SKM-1 treated with dmso at 0.1 percent for 144 hours (cell line): ENCODE measurements at regions not wholly inside any gene's neighbourhood (a gene's known extent, or its start where the extent isn't known, plus 50 kb on each side); places are given as distances from the start of the nearest gene placed in this dataset.
A peak's percentile ranks its signal among the peaks of the same experiment; 100 is the strongest.
"Not testable (repeated sequence)": the region's sequence is repeated elsewhere in the genome, so short reads cannot be mapped to it uniquely, and the experiment has no call there.

ENCODE experiments used
- DNase-seq: peaks from one replicate; lab custom pipeline; 2025; ENCODE audit not compliant: unreplicated experiment; lab: John Stamatoyannopoulos, UW

DNA sequence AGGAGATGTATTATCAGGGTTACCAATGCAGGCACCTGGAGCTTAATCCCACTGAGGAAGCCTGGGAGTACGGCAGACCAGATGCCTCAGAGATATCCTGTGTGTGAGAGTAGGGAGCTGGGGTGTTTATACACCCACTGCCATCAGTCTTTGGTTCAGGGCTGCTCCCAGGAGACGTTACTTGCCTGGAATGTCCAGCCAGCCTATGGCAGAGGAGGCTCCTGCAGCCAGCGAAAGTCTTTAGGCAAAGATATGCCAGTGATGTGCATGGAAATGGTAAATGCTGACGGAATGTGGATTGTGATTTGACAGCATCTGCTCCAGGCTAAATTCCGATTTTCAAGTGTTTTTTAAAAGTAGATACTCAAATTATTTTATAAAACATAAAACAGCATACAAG lies 282.0 kb downstream of the BTBD3 start:
- DNase-seq: no peak

DNA sequence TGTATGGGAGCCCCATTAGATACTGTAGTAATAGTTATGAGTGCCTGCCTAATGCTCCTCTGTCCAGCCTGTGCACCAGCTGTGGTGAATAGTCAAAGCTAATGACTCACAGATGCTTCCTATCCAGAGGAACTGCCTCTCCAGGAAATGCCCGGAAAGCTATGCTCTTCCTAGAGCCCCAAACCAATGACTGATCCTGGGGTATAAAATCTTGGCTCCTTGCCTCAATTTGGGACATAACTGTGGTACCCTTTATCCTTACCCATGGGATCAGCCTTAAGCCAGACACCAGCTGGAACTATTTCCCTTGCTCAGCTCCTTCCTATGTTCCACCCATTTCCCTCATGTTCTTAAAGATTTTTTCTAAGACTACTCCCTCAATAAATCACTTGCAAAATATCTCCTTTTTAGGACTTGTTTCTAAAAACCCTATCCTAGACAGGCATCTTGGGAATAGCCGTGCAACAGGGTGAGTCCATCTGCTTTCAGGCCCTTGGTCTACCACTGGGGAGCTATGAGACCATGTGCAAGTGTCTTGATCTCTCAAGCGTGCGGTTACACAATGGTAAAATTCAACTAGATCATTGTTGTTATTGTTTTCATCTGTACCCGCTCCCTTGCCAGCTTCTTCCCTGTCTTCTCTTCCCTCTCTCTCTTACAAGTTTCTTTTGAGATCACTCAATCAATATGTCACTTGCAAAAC lies 283.7 kb downstream of the BTBD3 start:
- DNase-seq: no peak

- no peak for DNase-seq
Observed at GRCh38 chr20:12203399-12203798, 285.7 kb downstream of the BTBD3 start.

DNA sequence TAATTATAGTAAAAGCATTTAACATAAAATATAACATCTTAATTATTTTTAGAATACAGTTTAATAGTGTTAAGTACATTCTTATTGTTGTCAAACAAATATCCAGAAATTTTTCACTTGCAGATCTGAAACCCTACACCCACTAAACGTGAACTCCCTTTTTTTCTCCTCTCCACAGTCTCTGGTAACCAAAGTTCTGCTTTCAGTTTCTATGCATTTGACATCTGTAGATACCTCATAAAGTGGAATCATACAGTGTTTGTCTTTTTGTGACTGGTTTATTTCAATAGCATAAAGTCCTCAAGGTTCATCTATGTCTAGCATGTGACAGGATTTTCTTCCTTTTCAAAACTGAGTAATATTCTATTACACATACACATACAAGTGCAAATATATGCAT lies 286.3 kb downstream of the BTBD3 start:
- DNase-seq: no peak

DNA sequence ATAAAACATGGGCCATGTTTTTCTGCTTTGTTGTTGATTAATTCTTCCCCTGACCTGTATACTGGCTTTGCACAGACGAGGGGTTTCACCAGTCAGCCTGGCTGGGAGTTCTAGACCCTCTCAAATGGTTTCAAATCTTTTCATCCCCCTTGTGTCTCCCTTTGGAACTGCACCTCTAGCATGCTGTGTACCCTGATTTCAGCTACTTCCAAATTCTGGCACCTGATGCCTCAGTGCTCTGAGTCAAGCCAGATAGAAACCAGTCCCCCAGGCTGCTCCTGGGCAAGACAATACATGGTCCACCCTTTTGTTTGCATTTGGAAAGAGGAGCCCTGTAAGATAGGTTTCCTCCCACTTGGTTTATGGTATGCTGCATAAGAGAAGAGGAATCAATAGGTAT lies 290.2 kb downstream of the BTBD3 start:
- peak; percentile 13 for DNase-seq

- no peak for DNase-seq
Observed at GRCh38 chr20:12210591-12210990, 292.9 kb downstream of the BTBD3 start.

- no peak for DNase-seq
Observed at GRCh38 chr20:12211361-12211760, 293.7 kb downstream of the BTBD3 start.

DNA sequence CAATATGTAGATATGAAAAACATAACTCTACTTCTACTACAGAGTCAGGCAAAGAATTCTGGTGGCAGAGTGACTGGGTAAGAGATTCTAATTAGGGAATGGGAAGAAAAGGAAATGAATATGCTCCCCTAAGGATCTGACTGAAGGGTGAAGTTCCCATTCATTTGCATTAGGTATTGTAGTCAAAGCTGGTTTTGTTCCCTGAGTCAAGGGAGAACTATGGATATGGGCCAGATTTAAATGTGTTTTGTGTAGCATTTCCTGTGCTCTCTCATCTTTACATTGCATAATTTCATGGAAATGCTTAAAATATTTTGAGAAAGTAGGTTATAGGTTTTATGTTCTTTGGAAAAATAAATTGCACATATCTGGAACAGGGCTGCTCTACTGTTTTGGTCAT lies 299.7 kb downstream of the BTBD3 start:
- DNase-seq: no peak

- no peak for DNase-seq
Observed at GRCh38 chr20:12219798-12220197, 302.1 kb downstream of the BTBD3 start.

- DNase-seq: no peak
Observed at GRCh38 chr20:12223057-12223456, 305.4 kb downstream of the BTBD3 start.

GRCh38 chr20:12225898-12226297 lies 308.2 kb downstream of the BTBD3 start:
- DNase-seq: no peak

DNA sequence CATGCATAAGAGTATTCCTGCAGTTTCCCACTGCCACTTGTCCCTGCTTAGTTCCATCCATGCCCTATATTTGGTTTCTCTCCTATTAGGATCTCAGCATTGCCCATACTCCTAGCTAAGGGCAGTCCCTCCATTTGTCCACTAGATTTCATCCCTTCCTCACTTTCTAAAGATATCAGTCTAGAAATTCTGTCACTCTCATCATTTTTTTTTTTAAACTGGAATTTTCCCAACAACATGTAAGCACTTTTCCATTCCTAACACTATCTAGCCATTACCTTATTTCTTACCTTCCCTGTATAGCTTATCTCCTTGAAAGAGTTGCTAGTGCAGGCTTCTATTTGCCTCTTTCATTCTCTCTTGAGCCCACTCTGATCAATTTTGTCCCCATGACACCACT lies 312.2 kb downstream of the BTBD3 start:
- no peak for DNase-seq

DNA sequence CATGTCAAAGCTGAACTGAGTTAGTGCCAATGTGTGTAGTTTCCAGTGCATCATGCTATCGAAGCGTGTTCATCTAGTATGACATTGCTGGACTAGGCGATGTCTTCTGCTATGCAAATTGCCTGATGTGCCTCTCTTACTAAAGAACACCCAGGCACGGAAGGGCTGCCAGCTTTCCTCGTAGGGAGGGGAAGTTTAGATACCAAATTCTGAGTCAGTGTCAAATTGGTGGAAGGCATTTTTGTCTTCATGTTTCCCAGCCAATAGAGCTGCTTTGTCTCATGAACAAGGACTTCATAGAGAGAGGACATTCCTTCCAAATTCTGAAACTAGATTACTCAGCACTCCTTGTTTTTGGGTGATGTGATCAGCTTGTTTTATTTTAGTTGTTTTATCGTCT lies 320.1 kb downstream of the BTBD3 start:
- no peak for DNase-seq

DNA sequence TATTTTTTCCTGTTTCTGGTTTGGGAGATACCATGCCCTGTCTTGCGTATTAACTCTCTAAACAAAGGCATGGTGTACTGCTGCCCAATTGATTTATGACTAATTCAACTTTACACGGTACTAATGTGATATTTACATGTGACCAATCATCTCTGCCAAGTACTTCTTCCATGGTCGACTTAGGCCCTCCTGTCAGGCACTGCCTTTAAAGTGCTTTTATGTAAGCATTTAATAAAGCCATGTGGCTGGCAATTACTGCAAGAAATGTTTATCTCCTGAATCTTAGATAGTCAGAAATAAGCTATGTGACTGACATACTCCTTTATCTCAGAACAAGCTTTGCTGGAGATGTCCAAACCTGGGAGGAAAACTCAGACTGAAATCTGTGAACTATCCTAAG lies 323.4 kb downstream of the BTBD3 start:
- DNase-seq: no peak

DNA sequence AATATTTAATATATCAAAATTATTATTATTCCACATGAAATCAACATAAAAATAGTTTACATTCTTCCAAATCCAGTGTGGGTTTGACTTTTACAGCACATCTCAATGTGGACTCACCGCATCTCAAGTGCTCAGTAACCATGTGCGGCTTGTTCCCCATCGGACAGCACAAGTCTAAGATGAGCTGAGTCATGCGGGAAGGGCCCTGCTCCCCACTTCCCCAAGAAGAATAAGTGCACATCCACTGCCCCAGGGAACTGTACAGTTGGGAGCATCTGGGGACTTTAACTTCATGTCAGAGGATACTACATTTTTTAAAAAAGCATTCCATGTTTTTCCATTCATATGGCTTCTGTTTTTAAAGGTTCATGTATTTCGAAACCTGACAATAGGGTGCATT lies 325.6 kb downstream of the BTBD3 start:
- peak; percentile 29 for DNase-seq

DNA sequence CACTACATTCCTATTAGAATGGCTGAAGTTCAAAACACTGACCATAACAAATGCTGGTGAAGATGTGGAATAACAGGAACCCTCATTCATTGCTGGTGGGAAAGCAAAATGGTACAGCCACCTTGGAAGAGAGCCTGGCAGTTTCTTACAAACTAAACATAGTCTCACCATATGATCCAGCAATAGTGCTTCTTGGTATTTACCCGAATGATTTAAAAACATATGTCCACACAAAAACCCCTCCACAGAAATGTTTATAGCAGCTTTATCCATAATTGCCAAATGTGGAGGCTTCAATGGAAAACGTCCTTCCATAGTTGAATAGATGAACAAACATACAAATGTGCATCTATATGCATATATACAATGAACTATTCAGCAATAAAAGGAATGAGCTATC lies 330.8 kb downstream of the BTBD3 start:
- DNase-seq: no peak

DNA sequence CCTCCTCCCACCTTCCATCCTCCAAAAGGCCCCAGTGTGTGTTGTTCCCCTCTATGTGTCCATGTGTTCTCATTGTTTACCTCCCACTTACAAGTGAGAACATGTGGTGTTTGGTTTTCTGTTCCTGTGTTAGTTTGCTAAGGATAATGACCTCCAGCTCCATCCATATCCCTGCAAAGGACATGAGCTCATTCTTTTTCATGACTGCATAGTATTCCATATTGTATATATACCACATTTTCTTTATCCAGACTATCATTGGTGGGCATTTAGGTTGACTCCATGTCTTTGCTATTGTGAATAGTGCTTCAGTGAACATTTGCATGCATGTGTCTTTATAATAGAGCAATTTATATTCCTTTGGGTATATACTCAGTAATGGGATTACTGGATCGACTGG lies 333.0 kb downstream of the BTBD3 start:
- DNase-seq: not testable (repeated sequence)

GRCh38 chr20:12252793-12253192 lies 335.1 kb downstream of the BTBD3 start:
- DNase-seq: no peak

- DNase-seq: no peak
Observed at GRCh38 chr20:12255461-12255970, 337.8 kb downstream of the BTBD3 start.

DNA sequence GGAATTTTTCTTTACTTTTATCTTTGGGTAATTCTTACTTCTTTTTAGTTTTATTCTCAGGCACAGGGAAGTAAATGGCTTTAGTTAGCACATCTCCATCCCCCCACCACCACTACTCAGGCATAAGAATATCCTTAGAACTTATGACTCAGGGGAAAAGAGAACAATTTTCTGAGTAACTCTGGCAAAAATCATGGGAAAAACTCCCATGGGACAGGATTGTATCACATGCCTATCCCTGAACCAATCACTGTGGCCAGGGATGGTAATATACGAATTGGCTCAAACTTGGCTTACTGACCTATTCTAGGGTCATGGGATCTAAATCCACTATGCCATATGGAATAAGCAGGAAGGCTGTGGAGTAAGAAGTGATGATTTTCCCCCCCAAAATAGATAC lies 339.1 kb downstream of the BTBD3 start:
- no peak for DNase-seq

DNA sequence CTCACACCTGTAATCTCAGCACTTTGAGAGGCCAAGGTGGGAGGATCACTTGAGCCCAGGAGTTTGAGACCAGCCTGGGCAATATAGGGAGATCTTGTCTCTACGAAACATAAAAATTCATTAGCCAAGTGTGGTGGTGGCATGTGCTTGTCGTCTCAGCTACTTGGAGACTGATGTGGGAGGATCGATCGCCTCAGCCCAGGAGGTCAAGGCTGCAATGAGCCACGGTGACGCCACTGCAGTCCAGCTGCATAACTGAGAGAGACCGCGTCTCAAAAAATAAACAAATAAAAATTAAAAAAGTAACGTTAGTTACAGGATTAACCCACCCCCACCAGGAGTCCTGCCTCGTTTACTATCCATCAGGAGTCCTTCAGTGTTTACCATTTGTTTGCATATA lies 345.1 kb downstream of the BTBD3 start:
- no peak for DNase-seq

DNA sequence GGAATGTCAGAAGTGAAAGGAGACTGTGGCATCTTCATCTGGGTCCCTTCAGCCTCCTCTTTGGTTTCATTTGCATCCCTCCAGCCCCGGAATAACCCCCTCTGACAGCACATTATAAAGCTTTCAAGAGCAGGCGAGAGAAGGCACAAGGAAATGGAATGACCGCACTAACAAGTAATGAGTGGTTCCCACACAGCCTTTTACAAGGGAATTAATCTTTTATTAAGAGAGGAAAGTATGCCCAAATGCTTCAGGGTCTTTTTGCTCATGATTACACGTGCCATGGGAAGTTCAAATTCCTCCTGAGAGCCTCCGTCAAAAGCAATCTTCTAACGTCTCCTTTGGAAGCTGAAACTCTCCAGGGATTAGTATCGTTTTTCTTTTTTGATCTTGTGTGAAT lies 347.0 kb downstream of the BTBD3 start:
- DNase-seq: no peak

DNA sequence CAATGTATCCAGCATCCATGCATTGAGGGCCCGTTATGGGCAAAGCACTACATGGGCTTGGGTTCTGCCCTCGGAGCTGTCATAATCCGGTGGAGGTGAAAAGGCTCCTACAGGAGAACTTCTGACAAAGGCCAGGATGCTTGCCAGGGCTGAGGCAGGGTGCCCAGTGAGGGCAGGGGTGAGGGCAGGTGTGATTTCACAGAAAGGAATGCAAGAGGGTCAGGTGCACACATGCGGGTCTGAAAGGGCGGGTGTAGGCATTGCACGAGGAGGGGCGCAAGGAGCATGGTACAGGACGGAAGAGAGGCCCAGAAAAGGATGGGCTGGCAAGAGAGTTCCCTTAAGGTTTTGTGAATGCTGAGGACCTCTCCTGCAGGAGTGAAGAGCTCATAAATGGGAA lies 348.0 kb downstream of the BTBD3 start:
- DNase-seq: no peak
